H54 (cell line): ENCODE measurements at regions not wholly inside any gene's neighbourhood (a gene's known extent, or its start where the extent isn't known, plus 50 kb on each side); places are given as distances from the start of the nearest gene placed in this dataset.

Experiments used
- DNase-seq: peaks from one replicate; pipeline ENCODE4 v3.0.0; 2011; ENCODE audit warnings: low spot score, mixed read lengths; ENCODE audit not compliant: insufficient read length
- FAIRE-seq: peaks from 3 replicates; lab custom pipeline; 2011; peaks lifted over from hg19 to GRCh38; lab: Jason Lieb, UNC
- POLR2A ChIP-seq: IDR thresholded peaks from 2 replicates; pipeline ENCODE4 v1.6.1; 2011; ENCODE audit warnings: low read depth, mild to moderate bottlenecking, low read length

DNA sequence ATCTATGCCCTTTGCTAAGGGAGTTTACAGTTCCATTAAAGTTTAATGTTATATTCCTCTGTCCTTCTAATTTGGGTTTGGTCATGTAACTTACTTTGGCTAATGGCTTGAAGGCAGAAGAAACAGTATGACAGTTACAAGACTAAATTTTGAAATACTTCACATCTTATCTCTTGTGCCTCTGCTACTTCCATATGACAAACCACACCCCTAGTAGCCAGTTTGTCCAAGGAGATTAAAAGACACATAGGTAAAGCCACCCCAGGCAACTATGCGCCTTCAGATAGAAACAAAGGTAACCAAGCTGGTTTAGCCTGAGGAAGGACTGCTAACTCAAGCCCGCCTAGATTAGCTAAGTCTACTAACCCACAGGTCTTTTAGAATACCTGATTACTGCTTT is 273.4 kb upstream of the MIR17HG start:
- FAIRE-seq (no peak), DNase-seq (no peak)
- no peak for TF ChIP-seq POLR2A

DNA sequence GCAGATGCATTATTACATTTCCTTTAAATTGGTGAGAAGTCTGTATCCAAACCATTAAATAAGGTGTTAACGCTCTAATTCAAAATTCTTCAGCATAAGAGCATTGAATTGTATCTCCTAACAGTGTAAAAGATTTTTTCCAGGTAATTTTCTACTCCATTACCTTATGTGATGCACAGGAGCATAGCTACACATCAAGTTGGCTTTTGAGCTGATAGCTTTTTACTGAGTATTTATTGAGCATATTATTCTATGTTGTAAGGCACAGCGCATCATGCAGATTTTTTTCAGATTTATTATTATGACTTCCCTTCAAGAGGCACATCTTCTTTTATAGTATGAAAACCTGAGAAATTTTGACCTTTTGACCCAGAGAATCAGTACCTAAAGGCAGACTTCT is 270.7 kb upstream of the MIR17HG start:
- TF ChIP-seq POLR2A = no peak
- FAIRE-seq = no peak
- no peak for DNase-seq

DNA sequence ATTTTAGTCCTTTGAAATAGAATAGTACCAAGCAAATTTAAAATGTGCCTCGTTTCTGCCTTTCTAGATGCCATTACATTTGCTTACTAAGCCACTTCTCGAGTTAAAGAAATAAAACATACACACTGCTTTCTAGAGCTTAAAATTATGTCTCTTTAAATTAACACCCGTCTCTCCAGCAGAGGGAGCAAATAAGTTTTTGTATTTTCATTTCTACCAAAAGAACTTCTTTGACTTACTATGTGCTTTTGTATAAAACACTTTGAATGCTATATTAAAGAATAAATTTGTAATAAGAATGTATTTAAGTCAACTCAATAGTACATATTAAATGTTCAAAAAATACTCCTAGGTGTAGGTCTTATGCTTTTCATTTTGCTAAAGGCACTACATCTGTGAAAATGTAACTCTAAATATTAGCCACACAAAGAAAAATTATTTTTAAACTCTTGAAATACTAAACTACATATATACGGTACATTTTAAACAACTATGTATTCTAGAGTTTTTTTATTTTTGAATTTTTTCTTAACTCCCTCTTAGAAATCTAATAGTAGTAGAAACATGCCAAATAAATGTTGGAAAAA is 269.3 kb upstream of the MIR17HG start:
- FAIRE-seq (no peak), DNase-seq (no peak)
- TF ChIP-seq POLR2A = no peak

DNA sequence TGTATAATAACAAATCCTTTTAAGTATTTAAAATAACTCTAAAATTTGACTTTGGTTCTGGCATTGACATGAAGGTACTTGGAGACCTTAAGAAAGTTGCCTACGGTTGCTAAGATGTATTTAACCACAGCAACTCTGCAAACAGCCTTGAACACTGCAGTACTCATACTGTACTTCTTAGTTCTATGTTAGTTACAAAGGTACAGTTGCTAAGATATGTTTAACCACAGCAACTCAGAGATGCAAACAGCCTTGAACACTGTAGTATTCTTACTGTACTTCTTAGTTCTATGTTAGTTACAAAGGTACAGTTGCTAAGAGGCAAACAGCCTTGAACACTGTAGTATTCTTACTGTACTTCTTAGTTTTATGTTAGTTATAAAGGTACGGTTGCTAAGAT is 268.3 kb upstream of the MIR17HG start:
- no peak for TF ChIP-seq POLR2A
- peak; percentile 62 for FAIRE-seq

DNA sequence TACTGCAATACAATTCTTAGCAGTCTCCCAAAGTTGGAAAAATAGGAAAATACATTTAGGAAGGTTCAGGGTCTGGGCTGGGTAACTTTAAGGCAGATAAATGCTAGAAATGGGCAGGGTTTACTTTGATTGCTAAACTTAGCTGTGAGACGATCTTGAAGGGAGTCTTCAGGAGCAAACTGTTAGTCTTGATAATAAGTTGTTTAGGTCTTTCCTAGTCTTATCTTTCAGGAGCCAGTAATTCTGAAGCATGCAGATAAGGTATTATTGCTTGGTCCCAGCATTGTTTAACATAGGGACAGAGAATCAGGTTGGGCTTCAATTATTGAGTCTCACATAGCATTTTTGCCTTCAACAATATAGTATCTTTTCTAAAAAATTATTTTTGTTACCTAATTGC is 262.4 kb upstream of the MIR17HG start:
- FAIRE-seq (no peak), DNase-seq (no peak)
- TF ChIP-seq POLR2A = no peak

More for the DNA sequence above, 268.3 kb upstream of the MIR17HG start:
- DNase-seq = no peak

DNA sequence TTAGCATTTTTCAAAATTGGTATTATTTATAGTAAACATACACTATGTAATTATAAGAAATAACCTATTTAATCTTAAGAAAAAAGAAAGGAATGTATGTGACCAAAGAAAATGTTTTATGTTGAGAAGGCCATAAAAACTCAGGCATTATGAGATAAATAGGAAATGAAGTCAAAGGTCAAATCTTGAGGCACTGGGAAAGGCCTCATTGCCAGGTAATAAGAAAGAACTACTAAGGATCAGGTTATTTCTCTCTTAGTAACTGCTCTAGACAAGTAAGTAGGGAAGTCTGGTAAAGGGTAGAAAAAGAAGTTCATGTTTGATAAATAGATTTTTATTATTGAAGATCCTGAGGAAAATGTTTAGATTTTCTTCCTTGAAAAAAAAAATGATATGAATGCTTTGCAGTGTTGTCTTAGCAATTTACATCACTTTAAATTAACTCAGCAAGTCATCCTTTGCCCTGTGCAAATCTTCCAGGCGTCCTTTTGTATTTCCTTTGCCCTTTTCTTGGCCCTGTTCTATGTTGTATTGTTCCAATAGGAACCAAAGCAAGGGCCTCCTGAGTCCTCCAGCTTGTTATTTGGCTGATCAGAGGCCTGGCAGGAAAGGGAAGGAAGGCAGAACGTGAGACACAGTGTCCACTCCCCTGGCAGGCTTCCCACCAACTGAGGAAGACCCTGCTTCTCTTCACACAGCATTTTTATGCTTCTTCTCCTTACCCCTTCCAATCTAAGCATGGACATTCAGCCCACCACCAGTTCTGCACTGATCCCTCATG is 260.4 kb upstream of the MIR17HG start:
- no peak for FAIRE-seq

DNA sequence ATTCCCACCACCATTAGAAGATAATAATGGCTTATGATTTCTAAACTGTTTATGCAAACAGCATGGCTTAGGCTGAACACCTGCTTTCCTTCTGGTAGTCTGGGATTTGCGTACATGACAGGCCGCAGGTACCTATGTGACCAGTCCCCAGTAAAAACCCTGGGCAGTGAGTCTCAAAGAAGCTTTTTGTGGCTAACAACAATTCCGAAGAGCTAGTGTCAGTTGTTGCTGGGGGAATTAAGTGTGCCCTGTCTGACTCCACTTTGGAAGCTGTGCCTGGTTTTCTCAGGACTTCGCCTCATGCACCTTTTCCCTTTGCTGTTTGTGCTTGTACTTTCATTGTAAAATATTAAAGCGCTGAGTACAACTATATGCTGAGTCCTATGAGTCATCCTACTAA is 250.2 kb upstream of the MIR17HG start:
- no peak for FAIRE-seq
- no peak for DNase-seq
- no peak for TF ChIP-seq POLR2A

More for the DNA sequence above, 260.4 kb upstream of the MIR17HG start:
- DNase-seq = no peak
- no peak for TF ChIP-seq POLR2A

DNA sequence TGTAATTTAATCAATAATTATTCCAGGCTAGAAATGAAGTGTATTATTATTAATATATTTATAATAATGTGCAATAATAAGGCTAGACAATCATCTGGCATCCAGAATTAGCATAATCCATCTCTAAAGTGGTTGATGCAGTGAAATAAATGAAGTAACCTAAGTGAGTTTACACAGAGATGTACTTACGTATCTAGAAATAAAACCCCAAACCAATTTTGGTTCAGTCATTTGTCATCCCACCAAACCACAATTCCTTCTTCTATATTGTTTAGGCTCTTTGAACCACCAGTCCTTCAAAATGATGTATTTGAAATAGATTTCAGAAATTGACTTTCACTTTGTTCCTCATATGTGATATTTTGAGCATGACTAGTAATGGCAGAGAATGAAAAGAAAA is 247.6 kb upstream of the MIR17HG start:
- TF ChIP-seq POLR2A = no peak
- FAIRE-seq (no peak), DNase-seq (no peak)

DNA sequence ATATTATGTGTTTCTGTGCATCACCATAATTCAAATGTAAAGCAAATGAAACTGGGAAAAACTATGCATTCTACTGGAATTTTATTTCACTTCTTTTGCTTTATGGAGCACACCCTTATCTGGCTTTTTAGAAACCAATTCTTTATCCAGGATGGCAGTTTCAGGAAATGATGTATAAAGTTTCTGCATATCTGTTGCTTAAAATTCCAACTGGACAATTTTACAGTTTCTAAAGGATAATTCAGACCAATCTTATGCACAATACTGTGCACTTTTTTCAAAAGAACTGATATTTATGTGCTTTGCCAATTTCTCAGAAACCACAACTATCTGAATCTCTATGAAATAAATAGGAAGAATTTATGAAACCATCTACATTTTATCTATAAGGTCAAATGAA is 246.5 kb upstream of the MIR17HG start:
- no peak for TF ChIP-seq POLR2A
- FAIRE-seq (no peak), DNase-seq (no peak)

DNA sequence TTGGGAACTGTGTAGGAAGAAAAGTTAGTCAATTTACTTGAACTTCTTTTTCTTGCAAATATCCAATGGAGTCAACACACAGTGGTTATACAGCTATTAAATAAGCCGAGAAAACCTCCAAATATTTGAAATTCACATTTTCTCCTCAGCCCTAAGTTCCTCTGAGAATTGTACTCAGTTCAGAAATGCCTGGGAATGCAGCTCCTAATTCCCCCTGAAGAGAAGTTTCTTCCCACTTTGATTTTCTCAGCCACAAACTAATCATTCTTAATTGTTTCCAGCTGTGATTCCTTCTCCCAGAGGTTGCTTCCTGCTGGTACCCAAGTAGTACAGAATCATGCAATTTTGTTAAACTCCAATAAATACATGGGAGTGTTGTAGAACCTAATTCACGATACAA is 246.1 kb upstream of the MIR17HG start:
- DNase-seq (no peak), FAIRE-seq (no peak)
- TF ChIP-seq POLR2A = no peak

DNA sequence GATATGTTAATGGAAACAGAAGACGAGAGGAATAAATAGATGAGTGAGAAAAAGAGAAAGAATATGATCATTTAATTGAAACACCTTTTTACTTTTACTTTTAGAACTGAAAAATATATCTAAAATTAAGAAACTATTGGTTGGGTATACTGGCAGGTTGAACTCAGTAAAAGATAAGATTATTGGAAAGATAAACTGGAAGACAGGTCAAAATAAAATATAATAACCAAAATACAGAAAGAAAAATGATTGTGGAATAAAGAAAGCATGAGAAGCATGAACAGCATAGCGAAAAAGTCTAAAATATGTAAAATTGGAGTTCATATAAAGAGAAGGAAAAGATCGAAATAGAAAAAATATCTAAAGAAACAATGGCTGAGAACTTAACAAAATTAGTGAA is 242.2 kb upstream of the MIR17HG start:
- no peak for TF ChIP-seq POLR2A
- FAIRE-seq (no peak), DNase-seq (no peak)

DNA sequence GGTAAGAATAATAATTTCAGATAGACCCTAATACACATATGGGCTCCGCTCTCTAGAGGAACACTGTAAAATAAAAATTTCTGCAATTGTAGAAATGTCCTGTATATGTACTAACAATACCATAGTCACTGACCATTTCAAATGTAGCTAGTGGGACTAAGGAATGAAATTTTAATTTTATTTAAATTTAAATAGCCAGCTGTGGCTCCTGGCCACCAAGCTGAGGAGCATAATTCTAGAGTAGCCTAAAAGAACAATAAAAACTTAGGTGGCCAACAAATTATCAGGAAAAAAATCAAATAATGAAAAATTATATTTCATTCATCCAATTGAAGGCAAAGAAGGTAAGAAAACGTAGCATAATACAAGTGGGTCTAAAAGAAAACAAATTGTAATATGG is 240.9 kb upstream of the MIR17HG start:
- DNase-seq (no peak), FAIRE-seq (no peak)
- no peak for TF ChIP-seq POLR2A

DNA sequence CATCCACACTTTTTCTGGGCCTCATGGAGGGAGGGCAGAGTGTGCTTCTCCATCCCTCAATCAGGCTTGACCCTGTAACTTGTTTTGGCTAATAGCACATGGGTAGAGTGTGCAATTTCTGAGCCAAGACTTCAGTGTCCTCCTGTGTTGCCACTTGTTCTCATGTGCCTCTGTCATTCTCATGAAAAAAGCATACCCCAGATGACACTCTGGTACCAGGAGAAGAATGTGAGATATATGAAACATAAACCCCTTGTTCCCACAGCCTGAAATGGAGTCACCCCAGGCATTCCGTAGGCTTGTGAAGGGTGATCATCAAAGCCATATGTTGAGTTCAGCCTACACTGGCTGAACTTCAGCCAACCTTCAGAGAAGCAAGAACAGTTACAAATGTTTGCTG is 239.2 kb upstream of the MIR17HG start:
- no peak for FAIRE-seq
- no peak for TF ChIP-seq POLR2A
- no peak for DNase-seq

DNA sequence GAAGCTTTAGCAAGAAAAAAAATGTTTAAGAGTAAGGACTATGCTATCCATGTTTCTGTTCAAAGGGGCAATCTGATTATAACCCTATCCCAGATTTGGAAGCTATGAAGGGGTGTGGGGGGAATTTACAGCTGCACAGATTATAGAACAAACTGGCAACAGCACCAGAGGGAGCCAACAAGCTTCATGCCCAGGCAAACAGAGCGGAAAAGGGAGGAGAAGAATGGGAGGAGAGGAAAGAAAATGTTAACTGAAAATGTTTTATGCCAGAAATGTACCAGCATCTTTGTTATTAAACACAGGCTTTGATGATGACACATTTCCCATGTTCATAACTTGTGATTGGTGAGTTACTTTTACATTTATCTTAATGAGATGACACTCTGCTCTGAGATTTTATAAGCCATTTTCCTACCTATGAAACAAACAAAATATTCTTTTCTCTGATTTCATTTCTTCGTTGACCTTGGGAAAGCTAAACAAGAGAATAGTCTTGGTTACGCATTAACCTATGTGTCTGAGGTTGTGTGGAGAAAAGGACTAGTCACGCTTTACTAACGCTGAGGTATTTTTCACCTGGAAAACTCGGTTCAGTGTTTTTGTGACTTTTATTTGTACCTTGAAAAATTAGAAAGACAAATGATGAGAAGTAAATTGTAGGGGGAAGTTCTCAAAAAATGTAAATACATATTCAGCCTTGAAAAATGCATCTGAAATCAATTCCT is 235.8 kb upstream of the MIR17HG start:
- FAIRE-seq = no peak
- no peak for TF ChIP-seq POLR2A
- no peak for DNase-seq
